Ovary (tissue), 3 donors: ENCODE measurements at regions not wholly inside any gene's neighbourhood (a gene's known extent, or its start where the extent isn't known, plus 50 kb on each side); places are given as distances from the start of the nearest gene placed in this dataset.

ENCODE experiments used
- EP300 ChIP-seq: sonication (generic); formaldehyde crosslinking; IDR thresholded peaks from one replicate; pipeline ENCODE4 v1.6.1; 2017; ENCODE audit warnings: antibody characterized with exemption
- POLR2A ChIP-seq: fragments of 450-650 bp; IDR thresholded peaks from one replicate; pipeline ENCODE4 v1.6.1; 2017; ENCODE audit warnings: antibody characterized with exemption, mild to moderate bottlenecking, moderate library complexity
- TF ChIP-seq, protein P1 (sequence below), 3 donors: fragments of 450-650 bp in 2 of 3; fragments of 200-600 bp in 1 of 3; IDR thresholded peaks; one replicate each; pipeline versions ENCODE4 v1.5.1 to v1.8.0; 2016 to 2022; ENCODE audit warnings: antibody characterized with exemption in 3 of 3, mild to moderate bottlenecking in 1 of 3
- donor health status: DM: no; HTN: no; CAD: no.

DNA sequence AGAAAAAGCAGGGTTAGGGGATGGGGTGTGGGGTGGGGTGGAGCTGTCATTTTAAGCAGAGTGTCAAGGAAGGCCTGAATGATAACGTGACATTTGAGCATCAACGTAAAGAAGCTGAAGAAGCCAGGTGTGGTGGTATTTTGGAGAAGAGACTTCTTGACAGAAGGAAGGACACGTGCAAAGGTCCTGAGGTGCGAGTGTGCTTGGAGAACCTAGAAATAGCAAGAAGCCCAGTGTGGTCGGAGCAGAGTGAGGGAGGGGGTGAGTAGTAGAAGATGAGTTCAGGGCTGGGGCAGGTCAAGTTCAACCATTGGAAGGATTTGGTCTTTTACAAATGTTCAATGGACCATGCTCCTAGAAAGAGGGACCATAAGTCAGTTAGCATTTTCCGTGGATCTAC lies 140.2 kb upstream of the ZBTB40 start:
- TF ChIP-seq, protein P1, sequence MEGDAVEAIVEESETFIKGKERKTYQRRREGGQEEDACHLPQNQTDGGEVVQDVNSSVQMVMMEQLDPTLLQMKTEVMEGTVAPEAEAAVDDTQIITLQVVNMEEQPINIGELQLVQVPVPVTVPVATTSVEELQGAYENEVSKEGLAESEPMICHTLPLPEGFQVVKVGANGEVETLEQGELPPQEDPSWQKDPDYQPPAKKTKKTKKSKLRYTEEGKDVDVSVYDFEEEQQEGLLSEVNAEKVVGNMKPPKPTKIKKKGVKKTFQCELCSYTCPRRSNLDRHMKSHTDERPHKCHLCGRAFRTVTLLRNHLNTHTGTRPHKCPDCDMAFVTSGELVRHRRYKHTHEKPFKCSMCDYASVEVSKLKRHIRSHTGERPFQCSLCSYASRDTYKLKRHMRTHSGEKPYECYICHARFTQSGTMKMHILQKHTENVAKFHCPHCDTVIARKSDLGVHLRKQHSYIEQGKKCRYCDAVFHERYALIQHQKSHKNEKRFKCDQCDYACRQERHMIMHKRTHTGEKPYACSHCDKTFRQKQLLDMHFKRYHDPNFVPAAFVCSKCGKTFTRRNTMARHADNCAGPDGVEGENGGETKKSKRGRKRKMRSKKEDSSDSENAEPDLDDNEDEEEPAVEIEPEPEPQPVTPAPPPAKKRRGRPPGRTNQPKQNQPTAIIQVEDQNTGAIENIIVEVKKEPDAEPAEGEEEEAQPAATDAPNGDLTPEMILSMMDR (IDR thresholded peaks at IDR 0.05) = no peak
- TF ChIP-seq POLR2A = no peak
- TF ChIP-seq EP300 = no peak
